Adrenal gland (tissue), 9 donors: ENCODE measurements at regions not wholly inside any gene's neighbourhood (a gene's known extent, or its start where the extent isn't known, plus 50 kb on each side); places are given as distances from the start of the nearest gene placed in this dataset.

Source experiments
- DNase-seq, 7 donors: peaks; one replicate each; pipeline ENCODE4 v3.0.0-alpha.2; 2019 to 2020
- H3K27ac ChIP-seq, 5 donors: fragments of 200-600 bp; sonication (generic) in 4 of 5; 1 replicate in 3 of 5; 2 replicates in 2 of 5; pipeline versions ENCODE4 v1.5.1 to v1.8.0; 2016 to 2020; ENCODE audit warnings: mild to moderate bottlenecking in 1 of 5
- H3K27me3 ChIP-seq: fragments of 200-600 bp; 2 replicates; pipeline ENCODE4 v1.8.0; 2021
- H3K36me3 ChIP-seq, 2 donors: fragments of 200-600 bp; replicated peaks in 1 of 2; 1 replicate in 1 of 2; 2 replicates in 1 of 2; pipeline versions ENCODE4 v1.5.1 to v1.8.0; 2018 to 2022
- H3K4me1 ChIP-seq, 2 donors: fragments of 200-600 bp; replicated peaks in 1 of 2; 1 replicate in 1 of 2; 2 replicates in 1 of 2; pipeline versions ENCODE4 v1.5.1 to v1.8.0; 2018 to 2021
- H3K4me3 ChIP-seq, 4 donors: fragments of 200-600 bp; sonication (generic) in 3 of 4; one replicate each; pipeline ENCODE4 v1.5.1; 2016 to 2018
- H3K9me3 ChIP-seq, 3 donors: fragments of 200-600 bp; sonication (generic) in 1 of 3; replicated peaks in 1 of 3; 1 replicate in 2 of 3; 2 replicates in 1 of 3; pipeline versions ENCODE4 v1.5.1 to v1.8.0; 2016 to 2021
- POLR2A ChIP-seq, 2 donors: fragments of 450-650 bp; IDR thresholded peaks; one replicate each; pipeline ENCODE4 v1.6.1; 2017; ENCODE audit warnings: antibody characterized with exemption in 2 of 2, mild to moderate bottlenecking in 2 of 2, moderate library complexity in 1 of 2
- WGBS, 4 donors: extraction: QIAGEN DNeasy Blood & Tissue Kit in 2 of 4; methylation state at CpG; one replicate each; pipeline versions ENCODE4 v1.1.5 to v1.1.7; 2013 to 2017; 5-methylcytosine and 5-hydroxymethylcytosine counted together
- intact Hi-C, 2 donors: fragments of 100-400 bp; cut with DNase I; formaldehyde crosslinking; loops; one replicate each; pipeline versions ENCODE4 v1.14.1 to v1.15.0; 2022 to 2023
- TF ChIP-seq, protein P1 (sequence below), 6 experiments: fragments of 450-650 bp in 4 of 6; fragments of 200-600 bp in 2 of 6; sonication (generic) in 1 of 6; IDR thresholded peaks; 1 replicate in 5 of 6; 2 replicates in 1 of 6; pipeline versions ENCODE4 v1.5.1 to v1.8.0; 2016 to 2021; ENCODE audit warnings: antibody characterized with exemption in 6 of 6, mild to moderate bottlenecking in 2 of 6, moderate library complexity in 1 of 6
- donor health status: healthy with polysubstance abuse.
- donor health status: Bipolar disorder and iron deficiency.
- donor health status: DM: yes; HTN: yes; CAD: no.
- donor health status: DM: no; HTN: no; CAD: no.
- donor health status: DM: no; HTN: no; CAD: no.

DNA sequence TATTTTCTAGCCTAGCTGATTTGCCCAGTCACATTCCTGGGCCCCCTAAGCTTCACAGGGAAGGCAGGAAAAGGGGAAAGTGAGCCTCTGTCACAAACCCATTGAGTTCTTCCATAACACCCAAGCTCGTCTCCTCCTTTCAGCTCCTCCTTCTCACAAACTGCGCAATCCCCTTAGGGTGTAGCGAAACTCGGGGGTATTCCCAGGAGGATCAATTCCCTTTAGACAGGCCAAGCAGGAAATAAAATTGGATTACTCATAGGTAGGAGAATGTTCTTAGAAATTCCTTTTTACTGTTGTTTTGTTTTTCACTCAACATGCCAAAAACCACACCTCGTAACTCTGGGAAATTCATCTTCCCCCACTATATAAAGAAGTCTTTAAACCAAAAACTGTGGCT is 139.3 kb downstream of the IRS2 start:
- Histone ChIP-seq H3K36me3 (no peaks in the 10 kb centered on the region), H3K9me3 (no peaks in the 10 kb centered on the region), H3K4me1 (peaks cover 0 to 4% of the 10 kb centered on the region in 2 donors), H3K27me3 (no peaks in the 10 kb centered on the region), H3K4me3 (no peak overlapping the region), H3K27ac (no peak overlapping the region)
- DNase-seq = no peak
- intact Hi-C loops = no loop called here
- TF ChIP-seq, protein P1, sequence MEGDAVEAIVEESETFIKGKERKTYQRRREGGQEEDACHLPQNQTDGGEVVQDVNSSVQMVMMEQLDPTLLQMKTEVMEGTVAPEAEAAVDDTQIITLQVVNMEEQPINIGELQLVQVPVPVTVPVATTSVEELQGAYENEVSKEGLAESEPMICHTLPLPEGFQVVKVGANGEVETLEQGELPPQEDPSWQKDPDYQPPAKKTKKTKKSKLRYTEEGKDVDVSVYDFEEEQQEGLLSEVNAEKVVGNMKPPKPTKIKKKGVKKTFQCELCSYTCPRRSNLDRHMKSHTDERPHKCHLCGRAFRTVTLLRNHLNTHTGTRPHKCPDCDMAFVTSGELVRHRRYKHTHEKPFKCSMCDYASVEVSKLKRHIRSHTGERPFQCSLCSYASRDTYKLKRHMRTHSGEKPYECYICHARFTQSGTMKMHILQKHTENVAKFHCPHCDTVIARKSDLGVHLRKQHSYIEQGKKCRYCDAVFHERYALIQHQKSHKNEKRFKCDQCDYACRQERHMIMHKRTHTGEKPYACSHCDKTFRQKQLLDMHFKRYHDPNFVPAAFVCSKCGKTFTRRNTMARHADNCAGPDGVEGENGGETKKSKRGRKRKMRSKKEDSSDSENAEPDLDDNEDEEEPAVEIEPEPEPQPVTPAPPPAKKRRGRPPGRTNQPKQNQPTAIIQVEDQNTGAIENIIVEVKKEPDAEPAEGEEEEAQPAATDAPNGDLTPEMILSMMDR (IDR thresholded peaks at IDR 0.05) = no peak
- TF ChIP-seq POLR2A (IDR thresholded peaks at IDR 0.05) = no peak
- WGBS, 4 donors = 84 to 94% (median 87%) methylated on average over 5 of the region's 5 CpGs

DNA sequence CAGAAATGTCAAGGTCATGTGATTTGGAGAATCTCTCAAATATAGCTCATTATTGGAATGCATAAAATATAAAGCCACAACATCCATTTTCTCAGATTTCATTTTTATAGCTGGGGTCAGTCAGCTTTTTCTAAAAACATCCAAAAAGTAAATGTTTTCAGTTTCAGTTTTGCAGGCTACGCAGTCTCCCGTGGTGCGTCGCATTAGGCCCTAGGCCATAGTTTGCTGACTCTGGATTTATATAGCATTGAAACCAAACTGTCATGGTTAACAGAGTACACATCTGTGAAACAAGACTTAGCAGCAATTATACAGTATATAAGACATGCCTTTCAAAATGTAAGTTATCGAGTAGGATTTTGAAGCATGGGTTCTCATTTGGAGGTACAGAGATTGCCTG is 140.0 kb downstream of the IRS2 start:
- no peak for TF ChIP-seq POLR2A (IDR thresholded peaks at IDR 0.05)
- TF ChIP-seq, protein P1 (IDR thresholded peaks at IDR 0.05) = no peak
- H3K9me3 ChIP-seq = peaks cover 0 to 2% (median 0%) of the 10 kb centered on the region in 3 donors
- intact Hi-C loops = no loop called here
- DNase-seq = no peak
- 74 to 87% (median 82%) methylated on average over 5 of the region's 5 CpGs for WGBS, 4 donors
- no peaks in the 10 kb centered on the region for H3K27me3 ChIP-seq
- peaks cover 0 to 4% of the 10 kb centered on the region in 2 donors for H3K4me1 ChIP-seq
- no peak overlapping the region for H3K27ac ChIP-seq
- H3K4me3 ChIP-seq = no peak overlapping the region
- H3K36me3 ChIP-seq = no peaks in the 10 kb centered on the region

DNA sequence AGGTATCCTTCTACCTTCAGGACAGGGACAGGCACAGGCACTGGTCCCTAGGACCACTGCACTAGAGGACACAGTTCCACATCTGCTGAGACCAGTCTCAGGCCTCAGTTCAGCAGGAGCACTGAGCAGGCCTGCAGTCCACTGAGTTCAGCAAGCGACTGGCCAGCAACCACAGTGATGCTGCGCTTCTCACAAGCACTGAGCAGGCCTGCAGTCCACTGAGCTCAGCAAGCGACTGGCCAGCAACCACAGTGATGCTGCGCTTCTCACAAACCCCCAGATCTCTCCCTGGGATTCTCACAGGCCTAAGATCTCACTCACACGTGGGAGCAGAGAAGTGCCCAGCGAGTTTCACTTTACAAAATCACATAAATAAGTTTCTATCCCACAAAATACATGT is 140.6 kb downstream of the IRS2 start:
- H3K4me1 ChIP-seq = peaks cover 0 to 4% of the 10 kb centered on the region in 2 donors
- peaks cover 0 to 8% (median 0%) of the 10 kb centered on the region in 3 donors for H3K9me3 ChIP-seq
- DNase-seq = no peak
- H3K27me3 ChIP-seq = no peaks in the 10 kb centered on the region
- no peaks in the 10 kb centered on the region for H3K36me3 ChIP-seq
- TF ChIP-seq, protein P1 (IDR thresholded peaks at IDR 0.05) = no peak
- no peak for TF ChIP-seq POLR2A (IDR thresholded peaks at IDR 0.05)
- intact Hi-C loops = no loop called here
- WGBS, 4 donors = 69 to 95% (median 83%) methylated on average over 2 to 6 of the region's 6 CpGs
- no peak overlapping the region for H3K27ac ChIP-seq
- H3K4me3 ChIP-seq = no peak overlapping the region

DNA sequence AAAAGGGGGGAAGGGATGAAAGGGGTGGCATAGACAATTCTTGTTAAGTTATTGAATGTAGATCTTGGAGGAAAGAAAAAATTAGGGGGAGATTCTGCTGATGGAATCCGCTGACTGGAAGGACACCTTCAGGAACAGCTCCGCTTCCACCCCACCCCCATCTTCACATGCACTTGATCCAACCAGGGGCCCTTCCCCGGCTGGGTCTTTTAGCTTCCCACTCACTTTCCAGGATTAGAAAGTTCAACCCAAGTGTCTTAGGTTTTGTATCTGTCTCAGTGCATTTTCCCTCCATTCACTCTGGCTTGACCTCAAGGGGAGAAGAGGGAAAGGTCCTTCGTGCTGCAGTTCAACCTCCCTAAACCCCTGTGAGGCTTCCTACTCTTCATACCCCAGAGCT is 141.4 kb downstream of the IRS2 start:
- H3K4me1 ChIP-seq = peaks cover 0 to 4% of the 10 kb centered on the region in 2 donors
- peaks cover 0 to 10% (median 0%) of the 10 kb centered on the region in 3 donors for H3K9me3 ChIP-seq
- H3K27ac ChIP-seq = no peak overlapping the region
- H3K27me3 ChIP-seq = no peaks in the 10 kb centered on the region
- no peak for DNase-seq
- 91 to 96% (median 93%) methylated on average over 4 of the region's 4 CpGs for WGBS, 4 donors
- no peaks in the 10 kb centered on the region for H3K36me3 ChIP-seq
- TF ChIP-seq, protein P1 (IDR thresholded peaks at IDR 0.05) = no peak
- no peak for TF ChIP-seq POLR2A (IDR thresholded peaks at IDR 0.05)
- intact Hi-C loops = no loop called here
- no peak overlapping the region for H3K4me3 ChIP-seq
